Putamen (tissue), 1 donor: ENCODE measurements at regions not wholly inside any gene's neighbourhood (a gene's known extent, or its start where the extent isn't known, plus 50 kb on each side); places are given as distances from the start of the nearest gene placed in this dataset.
"Not testable (repeated sequence)": the region's sequence is repeated elsewhere in the genome, so short reads cannot be mapped to it uniquely, and the experiment has no call there.

ENCODE experiments used
- DNase-seq: peaks from one replicate; pipeline ENCODE4 v3.0.0-alpha.2; 2016; ENCODE audit warnings: low spot score

GRCh38 chr2:64879745-64880144 is 109.5 kb upstream of the SLC1A4 start:
- DNase-seq: no peak

- no peak for DNase-seq
These were observed 108.8 kb upstream of the SLC1A4 start for GRCh38 chr2:64880193-64880951.

- DNase-seq: no peak
These were observed 108.1 kb upstream of the SLC1A4 start for GRCh38 chr2:64881037-64881492.

GRCh38 chr2:64887565-64887964 is 101.6 kb upstream of the SLC1A4 start:
- DNase-seq: no peak

- DNase-seq: no peak
These were observed 100.4 kb upstream of the SLC1A4 start for GRCh38 chr2:64888591-64889309.

- no peak for DNase-seq
These were observed 99.4 kb upstream of the SLC1A4 start for GRCh38 chr2:64889803-64890202.

GRCh38 chr2:64896572-64896971 is 92.6 kb upstream of the SLC1A4 start:
- DNase-seq: not testable (repeated sequence)

GRCh38 chr2:64899081-64899865 is 89.9 kb upstream of the SLC1A4 start:
- DNase-seq: no peak

GRCh38 chr2:64899876-64900275 is 89.3 kb upstream of the SLC1A4 start:
- DNase-seq: not testable (repeated sequence)

- DNase-seq: no peak
These were observed 84.5 kb upstream of the SLC1A4 start for GRCh38 chr2:64904413-64905329.

GRCh38 chr2:64905338-64906024 is 83.7 kb upstream of the SLC1A4 start:
- no peak for DNase-seq

GRCh38 chr2:64906853-64907536 is 82.2 kb upstream of the SLC1A4 start:
- DNase-seq: no peak

GRCh38 chr2:64908406-64908805 is 80.8 kb upstream of the SLC1A4 start:
- DNase-seq: no peak

GRCh38 chr2:64910523-64910922 is 78.7 kb upstream of the SLC1A4 start:
- DNase-seq: no peak

- DNase-seq: no peak
These were observed 78.2 kb upstream of the SLC1A4 start for GRCh38 chr2:64910972-64911433.

GRCh38 chr2:64913357-64913869 is 75.8 kb upstream of the SLC1A4 start:
- no peak for DNase-seq

GRCh38 chr2:64914247-64914646 is 75.0 kb upstream of the SLC1A4 start:
- DNase-seq: no peak

GRCh38 chr2:64914735-64915509 is 74.3 kb upstream of the SLC1A4 start:
- no peak for DNase-seq

GRCh38 chr2:64915510-64915900 is 73.7 kb upstream of the SLC1A4 start:
- no peak for DNase-seq
